ENCODE measurements at regions not wholly inside any gene's neighbourhood (a gene's known extent, or its start where the extent isn't known, plus 50 kb on each side); places are given as distances from the start of the nearest gene placed in this dataset.

- TF ChIP-seq CTCF (IDR thresholded peaks at IDR 0.05) (no peak), POLR2A (IDR thresholded peaks at IDR 0.05) (no peak)
These were observed 436.7 kb downstream of the RNF144B start for GRCh38 chr6:18823782-18824386.

Measured in lower leg skin (tissue), 3 donors.